ENCODE measurements at regions not wholly inside any gene's neighbourhood (a gene's known extent, or its start where the extent isn't known, plus 50 kb on each side); places are given as distances from the start of the nearest gene placed in this dataset.

DNA sequence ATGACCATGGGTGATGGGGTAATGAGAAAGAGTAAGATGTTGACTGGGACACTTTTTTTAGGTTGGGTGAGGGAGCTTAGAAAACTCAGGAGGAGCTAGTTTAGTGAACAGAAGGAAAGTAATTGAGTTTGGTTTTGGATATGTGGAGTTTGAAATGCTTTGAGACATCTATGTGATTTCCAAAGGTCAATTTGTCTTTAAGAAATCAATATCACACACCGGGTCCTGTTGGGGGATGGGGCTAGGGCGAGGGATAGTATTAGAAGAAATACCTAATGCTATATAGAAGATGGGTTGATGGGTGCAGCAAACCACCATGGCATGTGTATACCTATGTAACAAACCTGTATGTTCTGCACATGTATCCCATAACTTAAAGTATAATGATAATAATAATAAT lies 118.4 kb downstream of the ASCL1 start:
- TF ChIP-seq YY1 (IDR thresholded peaks at IDR 0.05; ENCODE audit: insufficient read depth, insufficient read length), result no peak
- no peak for TF ChIP-seq ZNF274 (IDR thresholded peaks at IDR 0.05; ENCODE audit: low read depth, low read length)
- no peak for TF ChIP-seq SUZ12 (IDR thresholded peaks at IDR 0.05; ENCODE audit: extremely low read depth, insufficient read depth, insufficient read length)

All from NT2/D1 (cell line).